NCI-H2081 treated with DMSO at 0.1 percent for 48 hours (cell line): ENCODE measurements at regions not wholly inside any gene's neighbourhood (a gene's known extent, or its start where the extent isn't known, plus 50 kb on each side); places are given as distances from the start of the nearest gene placed in this dataset.

ENCODE experiments used
- DNase-seq: peaks from one replicate; lab custom pipeline; 2025; lab: John Stamatoyannopoulos, UW

- DNase-seq: no peak
Observed at GRCh38 chr6:164294047-164294784, 879.7 kb downstream of the QKI start.

- no peak for DNase-seq
Observed at GRCh38 chr6:164291224-164291623, 876.7 kb downstream of the QKI start.

GRCh38 chr6:164290101-164290500 is 875.6 kb downstream of the QKI start:
- no peak for DNase-seq

- no peak for DNase-seq
Observed at GRCh38 chr6:164286011-164286410, 871.5 kb downstream of the QKI start.

GRCh38 chr6:164283574-164283973 is 869.1 kb downstream of the QKI start:
- no peak for DNase-seq

GRCh38 chr6:164276211-164276610 is 861.7 kb downstream of the QKI start:
- no peak for DNase-seq

- DNase-seq: no peak
Observed at GRCh38 chr6:164275773-164276172, 861.3 kb downstream of the QKI start.

- DNase-seq: no peak
Observed at GRCh38 chr6:164274493-164274892, 860.0 kb downstream of the QKI start.

GRCh38 chr6:164273491-164273890 is 859.0 kb downstream of the QKI start:
- DNase-seq: no peak

GRCh38 chr6:164266851-164267250 is 852.3 kb downstream of the QKI start:
- DNase-seq: no peak

- DNase-seq: no peak
Observed at GRCh38 chr6:164262348-164262747, 847.8 kb downstream of the QKI start.

GRCh38 chr6:164258421-164258820 is 843.9 kb downstream of the QKI start:
- no peak for DNase-seq

- no peak for DNase-seq
Observed at GRCh38 chr6:164252948-164253347, 838.4 kb downstream of the QKI start.

GRCh38 chr6:164252291-164252690 is 837.8 kb downstream of the QKI start:
- DNase-seq: no peak

- no peak for DNase-seq
Observed at GRCh38 chr6:164247106-164247505, 832.6 kb downstream of the QKI start.

GRCh38 chr6:164246082-164246481 is 831.6 kb downstream of the QKI start:
- no peak for DNase-seq

- no peak for DNase-seq
Observed at GRCh38 chr6:164243949-164244348, 829.4 kb downstream of the QKI start.

GRCh38 chr6:164243012-164243610 is 828.6 kb downstream of the QKI start:
- no peak for DNase-seq

- DNase-seq: no peak
Observed at GRCh38 chr6:164230804-164231203, 816.3 kb downstream of the QKI start.

- no peak for DNase-seq
Observed at GRCh38 chr6:164230259-164230658, 815.7 kb downstream of the QKI start.

- no peak for DNase-seq
Observed at GRCh38 chr6:164229716-164230115, 815.2 kb downstream of the QKI start.

GRCh38 chr6:164227952-164228522 is 813.5 kb downstream of the QKI start:
- DNase-seq: no peak

GRCh38 chr6:164216839-164217238 is 802.3 kb downstream of the QKI start:
- no peak for DNase-seq

GRCh38 chr6:164216368-164216767 is 801.9 kb downstream of the QKI start:
- peak; percentile 11 for DNase-seq
